ENCODE measurements at regions not wholly inside any gene's neighbourhood (a gene's known extent, or its start where the extent isn't known, plus 50 kb on each side); places are given as distances from the start of the nearest gene placed in this dataset.

DNA sequence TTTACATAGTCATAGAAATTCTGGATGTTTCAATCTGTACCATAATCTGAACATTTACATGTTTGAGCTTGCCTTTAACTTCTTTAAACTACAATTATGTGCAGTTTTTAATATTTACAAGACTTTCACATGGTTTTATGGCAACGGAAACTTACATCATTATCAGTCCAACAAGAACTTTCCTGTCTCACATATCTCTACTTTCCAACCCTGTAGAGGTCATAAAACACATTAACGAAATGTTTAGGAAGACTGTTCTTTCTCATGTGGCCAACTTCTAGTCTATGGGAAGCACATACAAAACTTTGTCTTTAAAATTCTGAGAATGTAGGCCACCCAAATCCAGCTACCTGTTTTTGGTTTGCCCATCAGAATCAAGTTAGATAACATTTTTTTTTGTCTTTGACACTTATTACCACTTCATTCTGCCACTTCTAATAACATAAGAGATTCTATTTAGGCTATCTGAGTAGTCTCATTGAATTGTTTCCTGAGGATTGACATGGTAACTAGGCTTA is 693.2 kb downstream of the KCNJ3 start:
- Mint-ChIP-seq H3K4me3 (no peak overlapping the region), H3K36me3 (ENCODE audit: low read depth) (no peaks in the 10 kb centered on the region), H3K9me3 (no peaks in the 10 kb centered on the region; the same call in 1 of the 2 replicates), H3K4me1 (ENCODE audit: low read depth) (no peaks in the 10 kb centered on the region), H3K27ac (no peak overlapping the region), H3K27me3 (ENCODE audit: insufficient read depth) (no peaks in the 10 kb centered on the region)
- TF ChIP-seq, protein P1, sequence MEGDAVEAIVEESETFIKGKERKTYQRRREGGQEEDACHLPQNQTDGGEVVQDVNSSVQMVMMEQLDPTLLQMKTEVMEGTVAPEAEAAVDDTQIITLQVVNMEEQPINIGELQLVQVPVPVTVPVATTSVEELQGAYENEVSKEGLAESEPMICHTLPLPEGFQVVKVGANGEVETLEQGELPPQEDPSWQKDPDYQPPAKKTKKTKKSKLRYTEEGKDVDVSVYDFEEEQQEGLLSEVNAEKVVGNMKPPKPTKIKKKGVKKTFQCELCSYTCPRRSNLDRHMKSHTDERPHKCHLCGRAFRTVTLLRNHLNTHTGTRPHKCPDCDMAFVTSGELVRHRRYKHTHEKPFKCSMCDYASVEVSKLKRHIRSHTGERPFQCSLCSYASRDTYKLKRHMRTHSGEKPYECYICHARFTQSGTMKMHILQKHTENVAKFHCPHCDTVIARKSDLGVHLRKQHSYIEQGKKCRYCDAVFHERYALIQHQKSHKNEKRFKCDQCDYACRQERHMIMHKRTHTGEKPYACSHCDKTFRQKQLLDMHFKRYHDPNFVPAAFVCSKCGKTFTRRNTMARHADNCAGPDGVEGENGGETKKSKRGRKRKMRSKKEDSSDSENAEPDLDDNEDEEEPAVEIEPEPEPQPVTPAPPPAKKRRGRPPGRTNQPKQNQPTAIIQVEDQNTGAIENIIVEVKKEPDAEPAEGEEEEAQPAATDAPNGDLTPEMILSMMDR (IDR thresholded peaks at IDR 0.05): no peak
- no peak for DNase-seq

DNA sequence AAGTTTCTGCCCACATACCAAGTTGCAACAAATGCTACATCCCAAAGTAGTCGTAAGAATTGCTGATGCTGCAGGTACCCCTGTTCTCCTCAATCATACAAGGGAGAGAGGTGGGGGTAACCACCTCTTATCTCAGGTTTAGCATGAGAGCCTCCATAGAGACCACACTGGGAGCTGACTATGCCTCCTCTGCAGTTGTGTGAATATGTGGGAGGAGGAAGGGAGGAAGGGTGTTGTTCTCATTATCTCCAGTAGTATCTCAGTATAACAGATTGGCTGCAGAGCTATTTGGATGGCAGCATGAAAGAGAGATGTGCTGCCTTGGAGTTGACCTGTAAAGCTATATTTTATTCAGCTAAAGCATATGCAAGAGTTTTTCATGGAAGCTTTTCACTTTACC is 690.7 kb downstream of the KCNJ3 start:
- H3K9me3 Mint-ChIP-seq: no peaks in the 10 kb centered on the region; the same call in 1 of the 2 replicates
- no peak overlapping the region for H3K4me3 Mint-ChIP-seq
- TF ChIP-seq, protein P1 (IDR thresholded peaks at IDR 0.05): no peak
- no peaks in the 10 kb centered on the region for H3K4me1 Mint-ChIP-seq (ENCODE audit: low read depth)
- DNase-seq: no peak
- no peaks in the 10 kb centered on the region for H3K36me3 Mint-ChIP-seq (ENCODE audit: low read depth)
- no peak overlapping the region for H3K27ac Mint-ChIP-seq
- no peaks in the 10 kb centered on the region for H3K27me3 Mint-ChIP-seq (ENCODE audit: insufficient read depth)

DNA sequence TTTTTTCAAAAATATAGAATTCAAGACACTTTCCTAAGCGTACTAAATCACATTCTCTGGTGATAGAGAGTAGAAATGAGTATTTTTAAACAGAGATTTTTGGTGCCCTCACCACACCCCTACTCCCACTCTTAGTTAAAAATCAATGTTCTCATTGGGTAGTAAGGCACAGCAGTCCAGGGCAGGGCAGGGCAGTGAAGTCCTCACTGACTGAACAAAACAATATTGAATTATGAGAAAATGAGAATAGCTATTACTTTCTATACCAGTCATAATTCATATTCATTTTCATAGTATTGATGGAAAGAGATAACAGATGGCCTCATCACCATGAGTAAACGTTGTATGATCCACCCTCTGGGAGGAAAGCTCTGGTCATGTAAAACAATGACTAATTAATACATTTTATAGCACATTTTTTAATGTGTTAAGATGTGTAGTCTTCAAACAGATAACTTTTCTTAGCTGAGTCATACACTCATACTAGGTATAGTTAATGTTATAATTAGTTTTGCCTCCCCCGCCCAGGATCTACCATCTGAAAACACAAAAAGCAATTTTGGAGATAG is 686.1 kb downstream of the KCNJ3 start:
- Mint-ChIP-seq H3K27me3 (ENCODE audit: insufficient read depth) (peaks cover 2% of the 10 kb centered on the region; the same call in 1 of the 2 replicates), H3K36me3 (ENCODE audit: low read depth) (no peaks in the 10 kb centered on the region), H3K4me3 (no peak overlapping the region), H3K27ac (no peak overlapping the region), H3K9me3 (no peaks in the 10 kb centered on the region; the same call in 1 of the 2 replicates), H3K4me1 (ENCODE audit: low read depth) (no peaks in the 10 kb centered on the region)
- TF ChIP-seq, protein P1 (IDR thresholded peaks at IDR 0.05): no peak
- no peak for DNase-seq

DNA sequence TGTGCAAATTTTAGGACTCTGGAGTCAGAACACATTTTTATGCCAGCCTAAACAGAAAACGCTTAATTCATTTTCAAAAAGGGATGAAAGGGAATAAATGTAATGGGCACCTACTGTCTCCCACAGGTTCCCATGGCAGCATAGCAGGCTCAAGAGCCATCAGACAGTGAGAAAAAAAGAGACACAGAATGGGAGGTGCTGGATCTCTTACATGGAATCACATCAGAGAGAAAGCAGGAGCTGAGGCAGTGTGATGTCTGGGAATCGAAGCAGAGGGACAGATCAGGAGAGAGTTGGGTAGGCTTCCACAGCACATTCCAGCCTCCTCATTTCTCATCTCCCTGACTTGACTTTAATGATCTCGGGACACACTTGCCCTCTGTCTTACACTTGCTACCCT is 684.3 kb downstream of the KCNJ3 start:
- TF ChIP-seq, protein P1 (IDR thresholded peaks at IDR 0.05): no peak
- H3K27ac Mint-ChIP-seq: no peak overlapping the region
- no peak for DNase-seq
- no peaks in the 10 kb centered on the region; the same call in 1 of the 2 replicates for H3K9me3 Mint-ChIP-seq
- no peaks in the 10 kb centered on the region for H3K36me3 Mint-ChIP-seq (ENCODE audit: low read depth)
- no peak overlapping the region for H3K4me3 Mint-ChIP-seq
- peaks cover 2% of the 10 kb centered on the region; the same call in 1 of the 2 replicates for H3K27me3 Mint-ChIP-seq (ENCODE audit: insufficient read depth)
- H3K4me1 Mint-ChIP-seq (ENCODE audit: low read depth): no peaks in the 10 kb centered on the region

DNA sequence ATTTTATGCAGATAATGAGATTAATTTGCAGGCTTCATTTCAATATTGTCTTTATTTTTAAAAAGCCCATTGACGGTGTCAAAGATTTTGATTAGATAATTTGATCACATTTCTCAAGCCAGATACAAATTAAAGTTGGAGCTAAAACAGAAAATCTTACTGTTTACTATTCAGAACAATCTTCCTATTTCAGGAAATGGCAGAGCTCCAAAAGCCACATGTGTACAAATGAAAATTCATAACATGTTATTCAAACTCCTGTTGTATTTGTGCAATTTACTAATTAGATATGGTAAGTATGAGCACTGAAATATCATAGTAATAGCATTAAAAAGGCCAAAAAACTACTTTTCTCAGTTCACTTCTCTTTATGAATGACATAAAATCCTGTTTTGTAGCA is 682.9 kb downstream of the KCNJ3 start:
- peaks cover 2% of the 10 kb centered on the region; the same call in 1 of the 2 replicates for H3K27me3 Mint-ChIP-seq (ENCODE audit: insufficient read depth)
- H3K36me3 Mint-ChIP-seq (ENCODE audit: low read depth): no peaks in the 10 kb centered on the region
- TF ChIP-seq, protein P1 (IDR thresholded peaks at IDR 0.05): no peak
- no peak overlapping the region for H3K27ac Mint-ChIP-seq
- H3K9me3 Mint-ChIP-seq: no peaks in the 10 kb centered on the region
- no peak for DNase-seq
- H3K4me1 Mint-ChIP-seq (ENCODE audit: low read depth): no peaks in the 10 kb centered on the region
- H3K4me3 Mint-ChIP-seq: no peak overlapping the region
